HepG2 (cell line): ENCODE measurements at regions not wholly inside any gene's neighbourhood (a gene's known extent, or its start where the extent isn't known, plus 50 kb on each side); places are given as distances from the start of the nearest gene placed in this dataset.

Source experiments
- BCL6 ChIP-seq: IDR thresholded peaks from 2 replicates; pipeline ENCODE4 v1.6.1; 2016; ENCODE audit warnings: missing genetic modification reagents, missing compliant biosample characterization
- DNMT3B ChIP-seq: conservative IDR thresholded peaks from 2 replicates; pipeline ENCODE4 v1.6.1; 2016; ENCODE audit warnings: missing biosample characterization, control low read depth
- HNRNPH1 ChIP-seq: fragments of 200-400 bp; formaldehyde crosslinking; optimal IDR thresholded peaks from 2 replicates; pipeline ENCODE3; 2017; ENCODE audit warnings: mild to moderate bottlenecking, low read depth, low read length
- HOXA3 ChIP-seq: sonication (generic); formaldehyde crosslinking; IDR thresholded peaks from 2 replicates; pipeline ENCODE4 v1.5.0; 2020; ENCODE audit warnings: missing genetic modification reagents
- KDM5B ChIP-seq: sonication (generic); formaldehyde crosslinking; IDR thresholded peaks from 2 replicates; pipeline ENCODE4 v1.4.0; 2020; ENCODE audit warnings: missing genetic modification reagents, mild to moderate bottlenecking, borderline replicate concordance
- PHF5A ChIP-seq: IDR thresholded peaks from one replicate; pipeline ENCODE4 v1.6.1; 2018; ENCODE audit warnings: low read depth, missing genetic modification reagents; ENCODE audit not compliant: unreplicated experiment
- RARA ChIP-seq: IDR thresholded peaks from 2 replicates; pipeline ENCODE4 v1.6.1; 2016; ENCODE audit warnings: missing genetic modification reagents, missing compliant biosample characterization
- RCOR2 ChIP-seq: IDR thresholded peaks from 2 replicates; pipeline ENCODE4 v1.6.1; 2016; ENCODE audit warnings: missing biosample characterization, missing genetic modification reagents
- SIN3A ChIP-seq: IDR thresholded peaks from 2 replicates; pipeline ENCODE4 v1.6.1; 2011; ENCODE audit warnings: low read depth, mild to moderate bottlenecking, control low read depth, low read length, borderline replicate concordance
- SP140L ChIP-seq: sonication (generic); formaldehyde crosslinking; IDR thresholded peaks from 2 replicates; pipeline ENCODE4 v1.4.0; 2020; ENCODE audit warnings: missing genetic modification reagents, borderline replicate concordance
- SRF ChIP-seq: IDR thresholded peaks from 2 replicates; pipeline ENCODE4 v1.6.1; 2011; ENCODE audit warnings: mild to moderate bottlenecking, low read depth, low read length, moderate library complexity
- TFDP1 ChIP-seq: IDR thresholded peaks from 2 replicates; pipeline ENCODE4 v1.6.1; 2016; ENCODE audit warnings: missing compliant biosample characterization, missing genetic modification reagents, borderline replicate concordance
- TFE3 ChIP-seq: IDR thresholded peaks from 2 replicates; pipeline ENCODE4 v1.6.1; 2016
- ZNF143 ChIP-seq: sonication (generic); formaldehyde crosslinking; IDR thresholded peaks from 2 replicates; pipeline ENCODE4 v1.4.0; 2020; ENCODE audit warnings: missing genetic modification reagents
- ZNF510 ChIP-seq: sonication (generic); formaldehyde crosslinking; IDR thresholded peaks from 2 replicates; pipeline ENCODE4 v1.4.0; 2020; ENCODE audit warnings: low read depth, mild to moderate bottlenecking, missing genetic modification reagents
- ZNF547 ChIP-seq: sonication (generic); formaldehyde crosslinking; IDR thresholded peaks from 2 replicates; pipeline ENCODE4 v1.5.1; 2020; ENCODE audit warnings: mild to moderate bottlenecking, missing genetic modification reagents
- ZSCAN25 ChIP-seq: sonication (generic); formaldehyde crosslinking; IDR thresholded peaks from 2 replicates; pipeline ENCODE4 v1.8.0; 2022; ENCODE audit warnings: mild to moderate bottlenecking, missing genetic modification reagents
- ZZZ3 ChIP-seq: sonication (generic); formaldehyde crosslinking; IDR thresholded peaks from 2 replicates; pipeline ENCODE4 v1.4.0; 2020; ENCODE audit warnings: missing genetic modification reagents, mild to moderate bottlenecking, borderline replicate concordance
- TF ChIP-seq, protein P1 (sequence below): sonication (generic); formaldehyde crosslinking; IDR thresholded peaks from 2 replicates; pipeline ENCODE4 v1.5.0; 2020; ENCODE audit warnings: mild to moderate bottlenecking, missing genetic modification reagents, moderate library complexity
- TF ChIP-seq, protein P2 (sequence below): sonication (generic); formaldehyde crosslinking; IDR thresholded peaks from 2 replicates; pipeline ENCODE4 v1.4.0; 2020; ENCODE audit warnings: missing genetic modification reagents, borderline replicate concordance
- TF ChIP-seq, protein P3 (sequence below): IDR thresholded peaks from 2 replicates; pipeline ENCODE4 v1.6.1; 2012; ENCODE audit warnings: low read length, improper control_type of control experiment

DNA sequence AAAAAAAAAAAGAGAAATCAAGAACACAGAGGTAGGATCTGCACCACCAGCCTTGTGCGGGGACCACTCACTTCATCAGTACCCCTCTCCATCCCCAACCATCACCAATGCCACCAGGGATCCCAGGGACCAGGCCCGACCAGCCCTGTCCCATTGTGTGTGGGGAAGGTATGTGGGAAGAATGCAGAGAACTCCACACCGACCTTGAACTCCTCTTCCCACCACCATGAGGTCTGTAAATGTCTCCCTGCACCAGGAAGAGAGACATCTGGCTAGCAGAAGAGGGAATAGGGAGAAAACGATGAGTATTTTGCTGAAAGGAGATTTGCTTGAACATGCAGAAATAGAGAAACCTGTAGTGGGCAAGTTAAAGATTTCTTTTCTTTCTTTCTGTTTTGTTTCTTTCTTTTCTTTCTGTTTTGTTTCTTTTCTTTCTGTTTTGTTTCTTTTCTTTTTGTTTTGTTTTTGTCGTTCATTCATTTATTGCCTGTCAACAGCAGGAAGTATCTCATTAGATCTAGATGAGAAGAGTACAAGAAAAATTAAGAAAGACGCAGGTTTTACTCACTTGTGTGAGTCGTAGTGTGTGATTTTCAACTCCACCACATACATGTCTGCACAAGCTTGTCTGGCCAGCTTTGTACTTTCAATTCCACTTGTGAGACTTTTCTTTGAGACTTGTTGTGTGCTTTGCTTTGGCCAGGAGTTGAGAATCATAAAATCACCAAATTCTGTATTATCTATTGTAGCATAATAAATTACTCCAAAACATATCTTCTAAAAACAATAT, 179.8 kb upstream of the HAAO start (continued):
- TF ChIP-seq DNMT3B (CRISPR knock-in tag) = 0 out of 2 replicates have a peak, but pooled peaks have one; percentile 23
- TF ChIP-seq PHF5A (CRISPR knock-in tag) = no peak
- TF ChIP-seq ZNF547 (CRISPR knock-in tag) = no peak
- TF ChIP-seq ZNF143 = no peak
- TF ChIP-seq ZSCAN25 = peak; percentile 46; the same call in 1 of the 2 replicates
- no peak for TF ChIP-seq KDM5B (CRISPR knock-in tag)
- TF ChIP-seq RCOR2 (CRISPR knock-in tag) = peak; percentile 86
- TF ChIP-seq BCL6 (CRISPR knock-in tag) = peak; percentile 78; the same call in 1 of the 2 replicates
- TF ChIP-seq, protein P1, sequence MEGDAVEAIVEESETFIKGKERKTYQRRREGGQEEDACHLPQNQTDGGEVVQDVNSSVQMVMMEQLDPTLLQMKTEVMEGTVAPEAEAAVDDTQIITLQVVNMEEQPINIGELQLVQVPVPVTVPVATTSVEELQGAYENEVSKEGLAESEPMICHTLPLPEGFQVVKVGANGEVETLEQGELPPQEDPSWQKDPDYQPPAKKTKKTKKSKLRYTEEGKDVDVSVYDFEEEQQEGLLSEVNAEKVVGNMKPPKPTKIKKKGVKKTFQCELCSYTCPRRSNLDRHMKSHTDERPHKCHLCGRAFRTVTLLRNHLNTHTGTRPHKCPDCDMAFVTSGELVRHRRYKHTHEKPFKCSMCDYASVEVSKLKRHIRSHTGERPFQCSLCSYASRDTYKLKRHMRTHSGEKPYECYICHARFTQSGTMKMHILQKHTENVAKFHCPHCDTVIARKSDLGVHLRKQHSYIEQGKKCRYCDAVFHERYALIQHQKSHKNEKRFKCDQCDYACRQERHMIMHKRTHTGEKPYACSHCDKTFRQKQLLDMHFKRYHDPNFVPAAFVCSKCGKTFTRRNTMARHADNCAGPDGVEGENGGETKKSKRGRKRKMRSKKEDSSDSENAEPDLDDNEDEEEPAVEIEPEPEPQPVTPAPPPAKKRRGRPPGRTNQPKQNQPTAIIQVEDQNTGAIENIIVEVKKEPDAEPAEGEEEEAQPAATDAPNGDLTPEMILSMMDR (CRISPR knock-in tag) = peak; percentile 47
- 0 out of 2 replicates have a peak, but pooled peaks have one; percentile 51 for TF ChIP-seq SP140L
- TF ChIP-seq, protein P2, sequence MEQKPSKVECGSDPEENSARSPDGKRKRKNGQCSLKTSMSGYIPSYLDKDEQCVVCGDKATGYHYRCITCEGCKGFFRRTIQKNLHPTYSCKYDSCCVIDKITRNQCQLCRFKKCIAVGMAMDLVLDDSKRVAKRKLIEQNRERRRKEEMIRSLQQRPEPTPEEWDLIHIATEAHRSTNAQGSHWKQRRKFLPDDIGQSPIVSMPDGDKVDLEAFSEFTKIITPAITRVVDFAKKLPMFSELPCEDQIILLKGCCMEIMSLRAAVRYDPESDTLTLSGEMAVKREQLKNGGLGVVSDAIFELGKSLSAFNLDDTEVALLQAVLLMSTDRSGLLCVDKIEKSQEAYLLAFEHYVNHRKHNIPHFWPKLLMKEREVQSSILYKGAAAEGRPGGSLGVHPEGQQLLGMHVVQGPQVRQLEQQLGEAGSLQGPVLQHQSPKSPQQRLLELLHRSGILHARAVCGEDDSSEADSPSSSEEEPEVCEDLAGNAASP (CRISPR knock-in tag) = peak; percentile 80; the same call in 1 of the 2 replicates
- TF ChIP-seq HOXA3 (CRISPR knock-in tag) = peak; percentile 42; the same call in 1 of the 2 replicates
- TF ChIP-seq, protein P3, sequence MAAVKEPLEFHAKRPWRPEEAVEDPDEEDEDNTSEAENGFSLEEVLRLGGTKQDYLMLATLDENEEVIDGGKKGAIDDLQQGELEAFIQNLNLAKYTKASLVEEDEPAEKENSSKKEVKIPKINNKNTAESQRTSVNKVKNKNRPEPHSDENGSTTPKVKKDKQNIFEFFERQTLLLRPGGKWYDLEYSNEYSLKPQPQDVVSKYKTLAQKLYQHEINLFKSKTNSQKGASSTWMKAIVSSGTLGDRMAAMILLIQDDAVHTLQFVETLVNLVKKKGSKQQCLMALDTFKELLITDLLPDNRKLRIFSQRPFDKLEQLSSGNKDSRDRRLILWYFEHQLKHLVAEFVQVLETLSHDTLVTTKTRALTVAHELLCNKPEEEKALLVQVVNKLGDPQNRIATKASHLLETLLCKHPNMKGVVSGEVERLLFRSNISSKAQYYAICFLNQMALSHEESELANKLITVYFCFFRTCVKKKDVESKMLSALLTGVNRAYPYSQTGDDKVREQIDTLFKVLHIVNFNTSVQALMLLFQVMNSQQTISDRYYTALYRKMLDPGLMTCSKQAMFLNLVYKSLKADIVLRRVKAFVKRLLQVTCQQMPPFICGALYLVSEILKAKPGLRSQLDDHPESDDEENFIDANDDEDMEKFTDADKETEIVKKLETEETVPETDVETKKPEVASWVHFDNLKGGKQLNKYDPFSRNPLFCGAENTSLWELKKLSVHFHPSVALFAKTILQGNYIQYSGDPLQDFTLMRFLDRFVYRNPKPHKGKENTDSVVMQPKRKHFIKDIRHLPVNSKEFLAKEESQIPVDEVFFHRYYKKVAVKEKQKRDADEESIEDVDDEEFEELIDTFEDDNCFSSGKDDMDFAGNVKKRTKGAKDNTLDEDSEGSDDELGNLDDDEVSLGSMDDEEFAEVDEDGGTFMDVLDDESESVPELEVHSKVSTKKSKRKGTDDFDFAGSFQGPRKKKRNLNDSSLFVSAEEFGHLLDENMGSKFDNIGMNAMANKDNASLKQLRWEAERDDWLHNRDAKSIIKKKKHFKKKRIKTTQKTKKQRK = no peak
- TF ChIP-seq TFDP1 (CRISPR knock-in tag) = peak; percentile 53; the same call in 1 of the 2 replicates
- TF ChIP-seq HNRNPH1 = no peak
- no peak for TF ChIP-seq SRF
- no peak for TF ChIP-seq ZZZ3 (CRISPR knock-in tag)
- TF ChIP-seq RARA (CRISPR knock-in tag) = peak; percentile 98
- TF ChIP-seq ZNF510 = no peak
- TF ChIP-seq SIN3A = no peak
- peak; percentile 80 for TF ChIP-seq TFE3 (CRISPR knock-in tag)
